ENCODE measurements at regions not wholly inside any gene's neighbourhood (a gene's known extent, or its start where the extent isn't known, plus 50 kb on each side); places are given as distances from the start of the nearest gene placed in this dataset.

DNA sequence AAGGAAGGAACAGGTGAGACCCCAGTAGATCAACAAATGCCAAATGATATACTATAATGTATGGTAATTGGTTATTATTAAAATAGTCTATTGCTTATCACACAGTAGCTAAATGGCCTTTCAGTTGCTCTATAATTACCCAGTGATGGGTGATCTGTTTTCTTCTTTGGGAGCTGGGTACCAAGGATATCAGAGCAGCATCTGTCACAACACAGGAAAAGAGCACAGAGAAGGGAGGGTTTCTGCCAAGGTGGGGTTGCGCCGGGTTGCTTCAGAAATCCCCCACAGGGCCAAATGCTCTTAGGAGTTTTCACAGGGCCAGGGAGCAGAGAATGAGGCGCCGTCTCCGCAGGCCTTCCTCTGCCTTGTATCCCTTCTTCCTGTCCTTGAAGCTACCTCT, 469.4 kb downstream of the INSC start:
- DNase-seq (ENCODE audit: low read depth): no peak

GRCh38 chr11:15585602-15586331, 471.0 kb downstream of the INSC start:
- DNase-seq (ENCODE audit: low read depth): no peak

GRCh38 chr11:15586741-15587473, 472.2 kb downstream of the INSC start:
- DNase-seq (ENCODE audit: low read depth): no peak

- DNase-seq (ENCODE audit: low read depth): no peak
Measured at GRCh38 chr11:15589070-15589626, 474.4 kb downstream of the INSC start.

DNA sequence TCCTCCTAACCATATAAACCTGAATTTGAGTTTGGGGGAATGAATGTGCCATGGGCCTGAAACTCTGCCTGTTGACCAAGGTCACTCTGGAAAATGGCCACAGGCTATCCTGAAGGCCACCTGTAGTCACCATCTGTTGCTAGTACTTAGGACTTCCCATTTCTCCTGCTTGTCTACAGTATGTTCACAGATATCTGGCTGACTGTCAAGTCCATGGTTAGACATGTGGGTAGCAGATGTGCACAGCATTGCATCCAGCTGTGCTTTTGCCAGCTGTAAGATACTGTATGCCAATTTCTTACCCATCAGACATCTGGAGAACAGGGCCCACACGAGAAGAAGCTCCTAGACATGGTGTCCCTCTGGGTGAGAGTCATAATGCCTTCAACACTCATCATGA, 475.4 kb downstream of the INSC start:
- DNase-seq (ENCODE audit: low read depth): no peak

GRCh38 chr11:15591112-15591537, 476.4 kb downstream of the INSC start:
- no peak for DNase-seq (ENCODE audit: low read depth)

DNA sequence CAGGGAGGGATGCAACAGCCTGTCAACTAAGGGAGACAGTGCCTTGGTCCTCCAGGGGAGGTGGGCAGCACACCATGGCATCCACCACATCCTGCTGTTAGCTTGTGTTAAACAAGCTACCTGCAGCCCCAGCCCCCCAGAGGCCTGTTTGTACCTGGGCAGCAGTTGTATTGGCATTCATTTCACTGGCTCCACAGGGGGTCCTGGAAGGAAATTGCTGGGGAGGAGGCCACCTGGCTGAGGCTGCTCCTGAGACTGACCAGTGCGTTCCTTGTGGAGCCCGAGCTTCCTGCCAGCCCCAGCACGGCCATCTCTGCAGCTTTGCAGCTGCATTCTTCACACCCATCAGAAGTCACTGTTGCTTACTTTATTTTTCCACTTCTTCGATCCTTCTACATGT, 479.9 kb downstream of the INSC start:
- DNase-seq (ENCODE audit: low read depth): no peak

DNA sequence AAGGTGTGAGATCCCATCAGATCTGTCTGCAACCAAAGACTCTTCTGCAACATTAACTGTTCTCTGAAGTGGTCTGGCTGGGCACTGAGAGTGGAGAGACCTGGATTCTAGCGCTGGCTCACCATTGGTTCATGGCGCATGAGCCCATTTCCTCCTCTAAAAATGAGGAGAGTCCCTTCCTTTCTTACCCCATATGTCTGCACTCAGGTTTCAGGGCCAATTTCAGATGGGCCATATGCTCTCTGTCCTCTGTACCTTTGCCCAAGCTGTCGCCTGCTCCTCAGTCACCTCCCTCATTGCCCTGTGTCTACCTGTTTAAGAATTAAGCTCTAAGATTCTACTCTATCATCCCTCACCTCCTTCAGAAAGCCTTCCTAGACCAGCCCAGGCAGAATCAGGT, 484.7 kb downstream of the INSC start:
- DNase-seq (ENCODE audit: low read depth): no peak

GRCh38 chr11:15602047-15602446, 487.3 kb downstream of the INSC start:
- DNase-seq (ENCODE audit: low read depth): no peak

DNA sequence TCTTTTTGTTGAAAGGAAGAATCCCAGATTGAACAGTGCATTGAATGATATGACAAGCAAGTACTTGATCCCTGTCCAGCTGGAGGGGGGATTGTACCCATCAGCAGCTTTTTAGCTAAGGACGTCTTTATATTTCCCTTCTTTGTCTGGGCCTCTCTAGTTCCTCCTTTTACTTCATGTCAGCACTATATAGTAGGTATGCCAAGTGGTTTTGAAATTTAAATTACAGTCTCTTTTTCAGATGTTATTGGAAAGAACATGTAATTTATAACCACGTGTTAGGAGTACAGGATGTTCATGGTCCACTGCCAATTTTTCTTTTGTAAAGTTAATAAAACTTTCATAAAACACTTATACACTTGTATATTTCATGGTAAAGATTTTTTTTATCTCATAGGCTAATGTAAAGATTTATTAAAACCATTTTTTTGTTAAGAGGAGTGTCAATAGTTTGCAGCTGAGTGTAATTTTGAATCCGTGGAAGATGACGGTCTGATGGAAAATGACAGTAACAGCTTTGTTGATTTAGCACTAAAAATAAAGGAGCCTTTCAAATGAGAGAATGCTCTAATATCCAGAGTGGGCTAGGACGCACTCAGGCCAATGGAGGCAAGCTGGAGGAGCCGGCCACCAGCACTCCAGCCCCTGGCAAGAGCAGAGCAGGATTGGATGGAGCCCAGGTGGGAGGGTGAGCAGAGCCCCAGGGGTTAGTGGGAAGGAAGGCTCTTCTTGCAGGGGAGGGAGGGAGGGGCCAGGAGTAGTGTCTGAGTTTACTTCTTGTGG, 488.3 kb downstream of the INSC start:
- DNase-seq (ENCODE audit: low read depth): no peak

DNA sequence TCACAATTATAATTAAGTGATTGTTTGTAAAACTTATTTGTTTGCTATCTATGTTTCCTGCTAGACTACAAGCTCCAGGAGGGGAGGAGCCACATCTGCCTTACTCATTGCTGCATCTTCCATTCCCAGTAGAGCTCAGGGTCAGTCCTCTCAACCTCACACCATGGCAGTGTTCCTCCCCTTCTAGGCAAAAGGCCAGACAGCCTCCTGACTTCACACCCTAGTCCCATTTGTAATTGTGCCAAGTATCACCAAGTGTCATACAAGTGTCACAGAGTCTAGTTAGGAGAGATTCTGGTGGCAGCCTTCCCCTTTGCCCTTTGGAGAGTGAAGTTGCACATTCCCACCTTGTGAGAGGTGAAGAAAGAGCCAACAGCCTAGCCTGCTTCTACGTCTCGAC, 490.4 kb downstream of the INSC start:
- no peak for DNase-seq (ENCODE audit: low read depth)

DNA sequence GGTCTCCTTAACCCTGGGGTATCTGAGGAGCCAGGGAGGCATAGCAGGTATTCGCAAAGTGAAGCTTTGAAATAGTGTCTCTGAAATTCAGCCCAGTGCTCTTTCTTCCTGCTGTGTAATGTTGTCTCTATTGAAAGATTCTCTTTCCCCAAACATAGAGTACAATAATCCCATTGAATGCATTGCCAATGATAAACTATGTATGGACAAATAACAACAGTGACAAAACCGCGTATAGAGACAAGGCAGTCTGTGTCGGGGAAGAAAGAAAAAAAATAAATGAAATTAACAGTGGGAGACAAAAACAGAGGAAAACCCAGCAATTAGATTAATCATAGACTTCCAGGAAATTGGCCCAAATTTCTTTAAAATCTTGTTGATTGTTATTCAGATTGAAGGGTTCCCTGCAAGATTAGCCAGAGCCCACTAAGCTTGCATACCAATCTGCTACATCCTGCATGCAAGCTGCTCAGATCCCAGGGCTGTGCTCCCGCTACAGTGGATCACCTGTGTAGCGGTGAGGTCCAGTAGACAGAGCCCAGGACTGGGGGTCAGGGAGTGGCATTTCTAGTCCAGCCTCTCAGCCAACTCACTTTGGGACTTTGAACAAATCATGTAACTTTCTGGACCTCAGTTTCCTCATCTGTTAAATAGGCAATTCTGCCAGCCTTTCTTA, 492.8 kb downstream of the INSC start:
- no peak for DNase-seq (ENCODE audit: low read depth)

GRCh38 chr11:15609445-15609844, 494.7 kb downstream of the INSC start:
- no peak for DNase-seq (ENCODE audit: low read depth)

GRCh38 chr11:15610881-15611280, 496.2 kb downstream of the INSC start:
- DNase-seq (ENCODE audit: low read depth): no peak

DNA sequence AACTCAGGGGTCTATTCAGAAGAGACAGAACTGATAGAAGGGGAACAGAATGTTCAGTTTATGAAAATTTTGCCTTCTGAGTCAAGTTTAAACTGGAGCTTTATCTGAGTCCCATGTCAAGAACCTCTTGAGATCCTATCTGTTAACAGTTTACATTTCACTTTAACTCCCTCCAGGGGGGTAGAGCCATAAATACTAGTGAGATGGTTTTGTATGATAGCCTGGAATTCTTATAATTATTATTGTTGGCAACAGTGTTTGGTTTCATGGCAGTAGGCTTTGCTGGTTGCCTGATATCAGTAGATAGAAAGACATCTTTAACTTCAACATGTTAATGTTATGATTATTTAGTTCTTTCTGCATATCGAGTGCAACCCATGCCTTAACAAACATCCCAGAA, 498.5 kb downstream of the INSC start:
- DNase-seq (ENCODE audit: low read depth): no peak

GRCh38 chr11:15613789-15614188, 499.1 kb downstream of the INSC start:
- no peak for DNase-seq (ENCODE audit: low read depth)

GRCh38 chr11:15615398-15616096, 500.8 kb downstream of the INSC start:
- no peak for DNase-seq (ENCODE audit: low read depth)

GRCh38 chr11:15616130-15617105, 501.7 kb downstream of the INSC start:
- DNase-seq (ENCODE audit: low read depth): no peak

DNA sequence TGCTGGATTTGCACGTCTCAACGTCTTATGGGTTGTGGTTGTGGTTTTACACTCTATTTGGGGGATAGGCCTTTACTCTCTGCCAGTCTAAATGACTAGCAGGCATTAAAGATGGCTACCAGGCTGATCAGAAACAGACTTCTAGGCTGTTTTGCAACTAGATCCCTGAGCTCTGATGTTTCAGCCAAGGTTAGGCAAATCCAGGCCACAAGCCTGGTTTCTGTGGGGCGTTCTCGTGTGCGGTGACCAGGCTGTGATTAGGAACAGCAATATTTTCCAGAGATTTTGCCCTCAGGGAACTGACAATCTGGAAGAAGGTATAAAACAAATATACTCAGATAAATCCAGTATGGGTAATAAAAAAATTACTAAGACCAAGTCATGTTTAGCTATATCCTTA, 502.4 kb downstream of the INSC start:
- DNase-seq (ENCODE audit: low read depth): no peak

- no peak for DNase-seq (ENCODE audit: low read depth)
Measured at GRCh38 chr11:15618583-15619032, 503.9 kb downstream of the INSC start.
